ENCODE measurements at regions not wholly inside any gene's neighbourhood (a gene's known extent, or its start where the extent isn't known, plus 50 kb on each side); places are given as distances from the start of the nearest gene placed in this dataset.

GRCh38 chr3:194973366-194974000 is 287.8 kb downstream of the FAM43A start:
- DNase-seq (ENCODE audit: low read depth): no peak

GRCh38 chr3:194974468-194975135 is 288.9 kb downstream of the FAM43A start:
- no peak for DNase-seq (ENCODE audit: low read depth)

GRCh38 chr3:194976049-194976451 is 290.4 kb downstream of the FAM43A start:
- no peak for DNase-seq (ENCODE audit: low read depth)

GRCh38 chr3:194976874-194977273 is 291.2 kb downstream of the FAM43A start:
- no peak for DNase-seq (ENCODE audit: low read depth)

- DNase-seq (ENCODE audit: low read depth): no peak
Measured at GRCh38 chr3:194977356-194977755, 291.7 kb downstream of the FAM43A start.

- DNase-seq (ENCODE audit: low read depth): no peak
Measured at GRCh38 chr3:194979173-194979572, 291.8 kb downstream of the XXYLT1 start.

GRCh38 chr3:194982472-194982871 is 288.5 kb downstream of the XXYLT1 start:
- DNase-seq (ENCODE audit: low read depth): no peak

GRCh38 chr3:194983121-194983520 is 287.8 kb downstream of the XXYLT1 start:
- DNase-seq (ENCODE audit: low read depth): no peak

- DNase-seq (ENCODE audit: low read depth): no peak
Measured at GRCh38 chr3:194983620-194984019, 287.3 kb downstream of the XXYLT1 start.

- no peak for DNase-seq (ENCODE audit: low read depth)
Measured at GRCh38 chr3:194984066-194984465, 286.9 kb downstream of the XXYLT1 start.

GRCh38 chr3:194984622-194985021 is 286.3 kb downstream of the XXYLT1 start:
- no peak for DNase-seq (ENCODE audit: low read depth)

- DNase-seq (ENCODE audit: low read depth): peak; percentile 34
Measured at GRCh38 chr3:194985031-194985578, 285.9 kb downstream of the XXYLT1 start.

GRCh38 chr3:194986208-194987043 is 284.5 kb downstream of the XXYLT1 start:
- DNase-seq (ENCODE audit: low read depth): no peak

GRCh38 chr3:194987571-194988494 is 283.1 kb downstream of the XXYLT1 start:
- DNase-seq (ENCODE audit: low read depth): no peak

- no peak for DNase-seq (ENCODE audit: low read depth)
Measured at GRCh38 chr3:194988495-194989165, 282.3 kb downstream of the XXYLT1 start.

- DNase-seq (ENCODE audit: low read depth): no peak
Measured at GRCh38 chr3:194989241-194989640, 281.7 kb downstream of the XXYLT1 start.

GRCh38 chr3:194990454-194991337 is 280.3 kb downstream of the XXYLT1 start:
- no peak for DNase-seq (ENCODE audit: low read depth)

- no peak for DNase-seq (ENCODE audit: low read depth)
Measured at GRCh38 chr3:194991338-194991654, 279.7 kb downstream of the XXYLT1 start.

GRCh38 chr3:194993896-194994295 is 277.1 kb downstream of the XXYLT1 start:
- DNase-seq (ENCODE audit: low read depth): no peak

GRCh38 chr3:194994551-194994981 is 276.4 kb downstream of the XXYLT1 start:
- DNase-seq (ENCODE audit: low read depth): no peak
